GM19455 (cell line): ENCODE measurements at regions not wholly inside any gene's neighbourhood (a gene's known extent, or its start where the extent isn't known, plus 50 kb on each side); places are given as distances from the start of the nearest gene placed in this dataset.
"Not testable (repeated sequence)": the region's sequence is repeated elsewhere in the genome, so short reads cannot be mapped to it uniquely, and the experiment has no call there.

Source experiments
- ATAC-seq: cut with Tn5 transposase; IDR thresholded peaks from one replicate; pipeline ENCODE4 v1.9.1; 2021; ENCODE audit not compliant: unreplicated experiment

DNA sequence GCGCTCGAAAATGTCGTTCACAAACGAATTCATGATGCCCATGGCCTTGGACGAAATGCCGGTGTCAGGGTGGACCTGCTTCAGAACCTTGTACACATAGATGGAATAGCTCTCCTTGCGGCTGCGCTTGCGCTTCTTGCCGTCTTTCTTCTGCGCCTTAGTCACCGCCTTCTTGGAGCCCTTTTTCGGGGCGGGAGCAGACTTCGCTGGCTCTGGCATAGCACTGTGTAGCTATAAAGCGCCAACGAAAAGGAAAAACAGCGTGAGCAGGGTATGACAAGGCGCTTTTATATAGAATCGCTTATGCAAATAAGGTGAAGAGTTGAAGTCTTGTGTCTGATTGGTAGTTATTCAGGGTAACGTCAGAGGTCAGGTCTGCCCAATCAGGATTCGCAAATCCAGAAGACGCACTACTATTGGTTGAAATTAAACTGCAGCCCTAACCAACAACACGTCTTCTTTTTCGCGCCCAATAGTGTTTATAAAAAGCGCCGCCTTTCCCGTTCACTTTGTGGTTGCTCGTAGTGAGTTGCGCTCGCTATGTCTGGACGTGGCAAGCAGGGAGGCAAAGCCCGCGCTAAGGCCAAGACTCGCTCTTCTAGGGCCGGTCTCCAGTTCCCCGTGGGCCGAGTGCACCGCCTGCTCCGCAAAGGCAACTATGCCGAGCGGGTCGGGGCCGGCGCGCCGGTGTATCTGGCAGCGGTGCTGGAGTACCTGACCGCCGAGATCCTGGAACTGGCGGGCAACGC is 114.8 kb upstream of the PRSS16 start:
- ATAC-seq = peak; percentile 77

DNA sequence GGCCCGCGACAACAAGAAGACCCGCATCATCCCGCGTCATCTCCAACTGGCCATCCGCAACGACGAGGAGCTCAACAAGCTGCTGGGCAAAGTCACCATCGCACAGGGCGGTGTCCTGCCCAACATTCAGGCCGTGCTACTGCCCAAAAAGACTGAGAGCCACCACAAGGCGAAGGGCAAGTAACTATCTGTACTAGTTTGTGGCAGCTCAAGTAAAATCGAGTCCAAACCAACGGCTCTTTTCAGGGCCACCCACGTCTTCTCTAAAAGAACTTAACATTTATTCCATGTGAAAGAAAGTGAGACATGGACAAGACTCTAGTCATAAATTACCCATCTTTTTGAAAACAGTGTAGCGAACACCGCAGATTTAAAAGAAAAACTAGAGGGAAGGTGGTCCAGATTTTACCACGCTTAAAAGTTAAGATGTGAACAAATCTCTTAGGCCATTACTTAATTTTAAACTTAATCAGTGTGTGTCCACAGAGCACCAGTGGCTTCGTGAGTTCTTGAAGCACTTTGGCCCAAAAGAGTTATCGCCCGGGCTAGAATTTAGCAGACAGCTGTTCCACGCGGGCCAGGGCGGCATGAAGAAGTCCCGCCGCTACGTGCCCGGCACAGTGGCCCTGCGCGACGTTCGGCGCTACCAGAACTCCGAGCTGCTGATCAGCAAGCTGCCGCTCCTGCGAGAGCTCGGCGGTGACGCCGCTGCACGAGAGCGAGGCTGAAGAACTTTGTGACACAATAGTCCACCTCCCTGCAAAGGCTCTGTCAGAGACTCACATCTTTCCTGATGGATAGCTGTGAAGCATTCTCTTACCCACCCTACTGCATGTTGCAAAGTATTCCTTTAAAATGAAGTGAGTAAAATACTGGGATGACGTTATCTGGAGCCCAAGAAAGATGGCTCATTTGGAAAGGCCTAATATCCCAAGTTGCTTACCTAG is 113.9 kb upstream of the PRSS16 start:
- ATAC-seq = no peak

GRCh38 chr6:27135087-27135657 is 112.3 kb upstream of the PRSS16 start:
- ATAC-seq = no peak

DNA sequence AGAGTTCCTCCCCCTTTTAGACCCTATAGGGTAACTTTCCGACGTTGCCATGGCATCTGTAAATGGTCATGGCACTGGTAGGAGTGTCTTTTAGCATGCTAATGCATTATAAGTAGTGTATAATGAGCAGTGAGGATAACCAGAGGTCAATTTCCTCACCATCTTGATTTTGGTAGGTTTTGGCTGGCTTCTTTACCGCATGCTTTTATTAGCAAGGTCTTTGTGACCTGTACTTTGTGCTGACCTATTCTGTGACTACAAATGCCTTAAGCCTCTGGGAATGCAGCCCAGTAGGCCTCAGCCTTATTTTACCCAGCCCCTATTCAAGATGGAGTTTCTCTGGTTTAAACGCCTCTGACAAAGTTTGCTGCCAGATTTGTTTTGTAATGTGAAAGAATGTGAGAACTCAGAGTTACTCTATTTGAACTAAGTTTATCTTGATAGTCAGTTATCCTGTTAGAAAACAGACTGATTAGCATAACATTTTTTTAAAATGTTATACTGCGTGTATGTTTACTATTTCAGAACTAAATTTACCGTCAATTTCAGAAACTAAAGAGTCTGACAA is 111.3 kb upstream of the PRSS16 start:
- no peak for ATAC-seq

- ATAC-seq = no peak
Measured at GRCh38 chr6:27136978-27137814, 110.3 kb upstream of the PRSS16 start.

DNA sequence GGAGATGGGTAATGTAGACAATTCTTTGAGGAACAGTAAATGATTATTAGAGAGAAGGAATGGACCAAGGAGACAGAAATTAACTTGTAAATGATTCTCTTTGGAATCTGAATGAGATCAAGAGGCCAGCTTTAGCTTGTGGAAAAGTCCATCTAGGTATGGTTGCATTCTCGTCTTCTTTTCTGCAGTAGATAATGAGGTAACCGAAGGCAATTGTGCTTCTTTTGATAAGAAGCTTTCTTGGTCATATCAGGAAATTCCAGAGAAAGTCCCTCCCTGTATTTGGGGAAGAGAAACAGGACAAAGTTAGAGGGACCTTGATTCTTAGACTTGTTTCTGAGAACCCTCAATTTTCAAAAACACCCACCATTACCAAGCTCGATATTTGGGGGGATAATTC is 109.1 kb upstream of the PRSS16 start:
- no peak for ATAC-seq

- peak; percentile 47 for ATAC-seq
Measured at GRCh38 chr6:27138837-27139755, 108.4 kb upstream of the PRSS16 start.

GRCh38 chr6:27139756-27140579 is 107.5 kb upstream of the PRSS16 start:
- peak; percentile 19 for ATAC-seq

DNA sequence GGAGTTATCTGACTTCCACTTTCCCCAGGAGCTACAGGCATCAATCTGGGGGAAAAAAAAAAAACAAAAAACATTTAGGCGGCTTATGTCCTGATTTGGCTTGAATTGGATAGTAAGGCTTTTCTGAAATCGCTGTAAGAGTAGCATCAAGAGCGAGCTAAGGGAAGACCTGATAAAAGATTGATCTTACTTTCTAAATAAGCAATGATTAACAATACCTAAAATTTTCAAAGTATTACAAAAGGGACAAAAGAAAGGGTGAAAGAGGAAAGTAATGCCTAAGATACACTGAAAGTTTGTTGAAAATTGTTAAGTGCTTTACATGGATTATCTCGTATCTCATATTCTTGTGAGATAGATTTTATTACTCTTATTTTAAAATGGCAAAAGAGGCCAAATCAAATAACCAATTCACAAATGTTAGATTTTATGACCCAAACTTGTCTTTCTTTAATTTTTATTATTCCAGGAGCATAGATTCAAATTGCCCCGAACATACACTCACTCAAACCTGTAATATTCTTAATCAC is 106.4 kb upstream of the PRSS16 start:
- ATAC-seq = no peak

GRCh38 chr6:27141529-27142015 is 105.9 kb upstream of the PRSS16 start:
- ATAC-seq = no peak

DNA sequence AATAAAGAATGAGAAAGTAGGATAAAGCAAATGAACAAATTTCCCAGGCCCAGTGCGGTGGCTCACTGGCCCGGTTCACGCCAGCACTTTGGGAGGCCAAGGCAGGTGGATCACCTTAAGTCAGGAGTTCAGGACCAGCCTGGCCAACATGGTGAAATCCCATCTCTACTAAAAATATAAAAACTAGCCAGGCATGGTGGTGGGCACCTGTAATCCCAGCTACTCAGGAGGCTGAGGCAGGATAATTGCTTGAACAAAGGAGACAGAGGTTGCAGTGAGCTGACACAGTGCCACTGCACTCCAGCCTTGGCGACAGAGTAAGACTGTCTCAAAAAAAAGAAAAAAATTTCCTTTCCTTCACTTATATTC is 104.5 kb upstream of the PRSS16 start:
- ATAC-seq = not testable (repeated sequence)

DNA sequence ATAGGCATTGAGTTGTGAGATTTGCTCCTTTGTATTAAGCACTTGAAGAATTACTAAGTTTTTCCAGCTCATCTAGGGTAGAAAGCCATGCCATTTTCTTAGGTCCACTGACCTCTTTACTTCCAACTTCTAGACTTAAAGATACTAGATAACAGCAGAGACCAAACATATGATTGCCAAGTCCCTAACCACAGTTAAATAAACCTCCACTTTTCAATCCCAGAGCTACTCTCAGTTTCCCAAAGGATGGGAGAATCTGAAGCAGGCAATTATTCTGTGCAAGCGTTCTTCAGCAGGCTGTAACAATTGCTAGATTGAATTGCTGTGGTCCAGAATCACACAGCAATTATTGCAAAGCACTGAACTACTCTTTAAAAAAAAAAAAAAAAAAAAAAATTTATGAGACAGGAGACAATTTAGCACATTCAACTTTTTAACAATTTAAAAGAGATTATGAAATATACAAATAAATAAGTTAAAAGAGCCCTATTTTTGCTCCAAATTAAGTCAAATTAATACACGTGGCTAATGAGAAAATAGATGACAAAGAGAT is 104.0 kb upstream of the PRSS16 start:
- no peak for ATAC-seq

DNA sequence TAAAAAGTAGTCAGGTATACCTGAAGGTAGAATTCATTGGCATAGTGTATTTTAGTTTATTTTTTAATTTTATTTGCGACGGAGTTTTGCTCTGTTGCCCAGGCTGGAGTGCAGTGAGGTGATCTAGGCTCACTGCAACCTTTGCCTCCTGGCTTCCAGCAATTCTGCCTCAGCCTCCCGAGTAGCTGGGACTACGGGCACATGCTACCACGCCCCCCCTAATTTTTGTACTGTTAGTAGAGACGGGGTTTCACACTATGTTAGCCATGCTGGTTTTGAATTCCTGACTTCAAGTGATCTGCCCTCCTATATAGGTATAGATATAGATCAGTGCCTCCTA is 102.8 kb upstream of the PRSS16 start:
- ATAC-seq = no peak

DNA sequence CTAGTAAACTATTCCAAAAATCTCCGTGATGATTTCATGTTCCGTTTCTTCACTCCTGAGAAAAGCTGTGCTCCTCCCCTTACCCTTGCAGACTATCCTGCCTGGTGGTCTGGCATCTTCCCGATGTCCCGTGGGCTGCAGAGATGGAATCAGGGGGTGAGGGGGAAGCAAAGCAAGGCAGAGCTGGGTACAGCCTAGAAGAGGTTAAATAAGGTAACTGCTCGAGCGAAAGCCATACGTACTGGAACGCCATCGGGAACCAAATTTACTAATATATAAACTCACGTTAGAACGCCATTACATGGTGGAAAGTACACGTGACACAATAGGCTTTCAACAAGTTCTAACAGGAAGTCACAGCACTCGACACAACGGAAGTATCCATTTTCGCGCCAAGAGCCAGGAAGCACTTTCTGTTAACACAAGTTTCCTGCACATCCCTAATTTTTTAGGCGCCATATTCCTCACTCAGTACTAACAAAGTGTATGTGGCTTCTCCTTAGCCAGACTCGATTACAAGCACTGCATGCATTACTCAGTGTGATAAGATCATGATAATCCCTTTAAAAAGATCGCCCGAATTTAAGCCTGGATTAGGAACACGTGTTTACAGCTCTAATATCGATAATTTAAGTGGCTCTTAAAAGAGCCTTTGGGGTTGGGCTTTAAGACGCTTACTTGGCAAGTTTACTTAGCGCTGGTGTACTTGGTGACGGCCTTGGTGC is 101.6 kb upstream of the PRSS16 start:
- peak; percentile 16 for ATAC-seq

DNA sequence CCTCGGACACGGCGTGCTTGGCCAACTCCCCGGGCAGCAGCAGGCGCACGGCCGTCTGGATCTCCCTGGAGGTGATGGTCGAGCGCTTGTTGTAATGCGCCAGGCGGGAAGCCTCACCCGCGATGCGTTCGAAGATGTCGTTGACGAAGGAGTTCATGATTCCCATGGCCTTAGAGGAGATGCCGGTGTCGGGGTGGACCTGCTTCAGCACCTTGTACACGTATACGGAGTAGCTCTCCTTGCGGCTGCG is 101.1 kb upstream of the PRSS16 start:
- not testable (repeated sequence) for ATAC-seq

DNA sequence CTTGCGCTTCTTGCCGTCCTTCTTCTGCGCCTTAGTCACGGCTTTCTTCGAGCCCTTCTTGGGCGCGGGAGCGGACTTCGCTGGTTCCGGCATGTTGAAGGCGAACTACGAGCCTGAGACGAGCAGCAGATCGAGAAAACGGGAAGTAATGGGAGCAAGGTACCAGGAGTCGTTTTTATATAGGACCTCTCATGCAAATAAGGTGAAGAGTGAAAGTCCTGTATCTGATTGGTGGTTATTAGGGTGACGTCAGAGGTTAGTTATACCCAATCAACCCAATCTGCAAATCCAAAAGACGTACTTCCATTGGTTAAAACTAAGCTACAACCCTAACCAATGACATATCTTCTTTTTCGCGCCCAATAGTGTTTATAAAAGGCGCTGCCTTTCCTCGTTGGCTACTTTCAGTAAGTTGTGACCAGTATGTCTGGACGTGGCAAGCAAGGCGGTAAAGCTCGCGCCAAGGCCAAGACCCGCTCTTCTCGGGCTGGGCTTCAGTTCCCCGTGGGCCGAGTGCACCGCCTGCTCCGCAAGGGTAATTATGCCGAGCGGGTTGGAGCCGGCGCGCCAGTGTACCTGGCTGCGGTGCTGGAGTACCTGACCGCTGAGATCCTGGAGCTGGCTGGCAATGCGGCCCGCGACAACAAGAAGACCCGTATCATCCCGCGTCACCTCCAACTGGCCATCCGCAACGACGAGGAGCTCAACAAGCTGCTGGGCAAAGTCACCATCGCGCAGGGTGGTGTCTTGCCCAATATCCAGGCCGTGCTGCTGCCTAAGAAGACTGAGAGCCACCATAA is 100.6 kb upstream of the PRSS16 start:
- ATAC-seq = peak; percentile 69

DNA sequence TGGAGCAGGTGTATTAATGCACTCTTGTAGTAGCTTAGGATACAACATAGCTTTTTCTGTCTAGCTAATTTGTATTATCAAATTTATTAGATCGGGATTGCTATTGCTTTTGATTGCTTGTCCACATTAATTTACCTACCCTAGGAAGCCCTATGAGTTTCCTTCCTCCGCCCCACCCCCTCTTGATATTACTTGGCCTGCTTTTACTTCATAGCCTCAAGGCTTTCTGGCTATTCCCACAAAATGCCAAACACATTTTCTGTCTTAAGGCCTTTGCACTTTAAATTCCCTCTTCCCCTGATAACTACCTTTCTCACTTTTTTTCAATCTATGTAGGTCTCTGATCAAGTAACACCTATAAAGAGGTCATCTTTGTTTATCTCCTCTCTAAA is 99.1 kb upstream of the PRSS16 start:
- ATAC-seq = no peak
